Esophagus muscularis mucosa (tissue), 4 donors: ENCODE measurements at regions not wholly inside any gene's neighbourhood (a gene's known extent, or its start where the extent isn't known, plus 50 kb on each side); places are given as distances from the start of the nearest gene placed in this dataset.

Experiments
- DNase-seq: peaks from one replicate; pipeline ENCODE4 v3.0.0-alpha.2; 2017; ENCODE audit errors: extremely low spot score
- H3K27ac ChIP-seq, 4 donors: fragments of 200-600 bp; sonication (generic); replicated peaks in 1 of 4; 1 replicate in 3 of 4; 2 replicates in 1 of 4; pipeline ENCODE4 v1.5.1; 2016 to 2019; ENCODE audit warnings: mild to moderate bottlenecking in 1 of 4
- H3K27me3 ChIP-seq, 4 donors: fragments of 200-600 bp; sonication (generic); one replicate each; pipeline versions ENCODE4 v1.5.1 to v1.6.0; 2016 to 2019
- H3K36me3 ChIP-seq, 4 donors: fragments of 200-600 bp; sonication (generic); one replicate each; pipeline ENCODE4 v1.5.1; 2016 to 2019
- H3K4me1 ChIP-seq, 4 donors: fragments of 200-600 bp; sonication (generic); one replicate each; pipeline ENCODE4 v1.5.1; 2016 to 2019
- H3K4me3 ChIP-seq, 4 donors: fragments of 200-600 bp; sonication (generic); 1 replicate in 2 of 4; 2 replicates in 2 of 4; pipeline ENCODE4 v1.5.1; 2016 to 2019; ENCODE audit warnings: mild to moderate bottlenecking in 4 of 4, moderate library complexity in 1 of 4
- H3K9me3 ChIP-seq, 4 donors: fragments of 200-600 bp; sonication (generic); 1 replicate in 3 of 4; 2 replicates in 1 of 4; pipeline ENCODE4 v1.5.1; 2016 to 2019
- CTCF ChIP-seq, 3 experiments: fragments of 200-600 bp in 2 of 3; fragments of 450-650 bp in 1 of 3; sonication (generic) in 2 of 3; IDR thresholded peaks; one replicate each; pipeline ENCODE4 v1.5.1; 2017 to 2019; ENCODE audit warnings: antibody characterized with exemption in 3 of 3, mild to moderate bottlenecking in 2 of 3, moderate library complexity in 1 of 3
- EP300 ChIP-seq: sonication (generic); formaldehyde crosslinking; IDR thresholded peaks from one replicate; pipeline ENCODE4 v1.6.1; 2017; ENCODE audit warnings: antibody characterized with exemption
- POLR2A ChIP-seq: fragments of 450-650 bp; IDR thresholded peaks from one replicate; pipeline ENCODE4 v1.6.1; 2017; ENCODE audit warnings: antibody characterized with exemption, moderate library complexity, mild to moderate bottlenecking, low read depth
- POLR2AphosphoS5 ChIP-seq, 2 donors: sonication (generic); formaldehyde crosslinking; IDR thresholded peaks; one replicate each; pipeline ENCODE4 v1.6.1; 2017; ENCODE audit warnings: antibody characterized with exemption in 2 of 2
- WGBS: methylation state at CpG from one replicate; pipeline ENCODE4 v1.1.5; 2018; 5-methylcytosine and 5-hydroxymethylcytosine counted together
- intact Hi-C: fragments of 100-400 bp; cut with DNase I; formaldehyde crosslinking; loops from one replicate; pipeline ENCODE4 v1.15.1; 2023

DNA sequence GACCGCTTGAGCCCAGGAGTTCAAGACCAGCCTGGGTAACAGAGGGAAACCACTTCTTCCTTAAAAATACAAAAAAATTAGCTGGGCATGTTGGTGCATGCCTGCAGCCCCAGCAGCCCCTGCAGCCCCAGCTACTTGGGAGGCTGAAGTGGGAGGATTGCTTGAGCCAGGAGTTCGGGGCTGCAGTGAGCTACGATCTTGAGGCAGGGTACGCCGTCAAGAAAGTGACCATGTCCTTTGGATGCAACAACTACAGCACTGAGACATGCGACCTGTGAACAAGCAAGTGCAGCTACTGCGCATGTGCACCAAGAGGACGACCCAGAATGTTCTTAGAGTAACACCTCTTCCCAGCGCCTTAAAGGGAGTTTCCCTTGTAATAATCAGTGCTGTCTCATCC is 66.6 kb upstream of the ZNF479 start:
- no peaks in the 10 kb centered on the region for H3K36me3 ChIP-seq
- H3K4me3 ChIP-seq, result no peak overlapping the region
- 84% methylated on average over 9 of the region's 9 CpGs for WGBS
- peaks cover 0 to 47% (median 22%) of the 10 kb centered on the region in 4 donors for H3K9me3 ChIP-seq
- peaks cover 0 to 10% (median 0%) of the 10 kb centered on the region in 4 donors for H3K27me3 ChIP-seq
- no peak for DNase-seq
- intact Hi-C loops, result no loop called here
- TF ChIP-seq CTCF (IDR thresholded peaks at IDR 0.05), result no peak
- TF ChIP-seq POLR2AphosphoS5 (IDR thresholded peaks at IDR 0.05), result no peak
- TF ChIP-seq EP300, result no peak
- TF ChIP-seq POLR2A, result no peak
- H3K4me1 ChIP-seq, result no peaks in the 10 kb centered on the region
- no peak overlapping the region for H3K27ac ChIP-seq

DNA sequence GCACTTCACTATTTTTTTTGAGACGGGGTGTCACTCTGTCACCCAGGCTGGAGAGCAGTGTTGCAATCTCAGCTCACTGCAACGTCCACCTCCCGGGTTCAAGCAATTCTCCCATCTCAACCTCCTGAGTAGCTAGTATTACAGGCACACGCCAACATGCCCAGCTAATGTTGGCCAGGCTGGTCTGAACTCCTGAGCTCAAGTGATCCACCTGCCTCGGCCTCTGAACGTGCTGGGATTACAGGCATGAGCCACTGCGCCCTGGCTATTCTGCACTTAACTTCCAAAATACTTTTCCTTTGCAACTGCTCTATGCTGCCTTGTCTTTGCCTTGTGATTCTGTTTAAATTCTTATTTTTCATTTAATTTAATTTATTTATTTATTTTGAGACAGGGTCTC is 67.0 kb upstream of the ZNF479 start:
- 78% methylated on average over 7 of the region's 7 CpGs for WGBS
- no peak for DNase-seq
- TF ChIP-seq POLR2A (no peak), EP300 (no peak), CTCF (IDR thresholded peaks at IDR 0.05) (no peak), POLR2AphosphoS5 (IDR thresholded peaks at IDR 0.05) (no peak)
- Histone ChIP-seq H3K9me3 (peaks cover 0 to 51% (median 27%) of the 10 kb centered on the region in 4 donors), H3K27me3 (peaks cover 0 to 10% (median 0%) of the 10 kb centered on the region in 4 donors), H3K4me3 (no peak overlapping the region), H3K27ac (no peak overlapping the region), H3K36me3 (no peaks in the 10 kb centered on the region), H3K4me1 (no peaks in the 10 kb centered on the region)
- intact Hi-C loops, result no loop called here

DNA sequence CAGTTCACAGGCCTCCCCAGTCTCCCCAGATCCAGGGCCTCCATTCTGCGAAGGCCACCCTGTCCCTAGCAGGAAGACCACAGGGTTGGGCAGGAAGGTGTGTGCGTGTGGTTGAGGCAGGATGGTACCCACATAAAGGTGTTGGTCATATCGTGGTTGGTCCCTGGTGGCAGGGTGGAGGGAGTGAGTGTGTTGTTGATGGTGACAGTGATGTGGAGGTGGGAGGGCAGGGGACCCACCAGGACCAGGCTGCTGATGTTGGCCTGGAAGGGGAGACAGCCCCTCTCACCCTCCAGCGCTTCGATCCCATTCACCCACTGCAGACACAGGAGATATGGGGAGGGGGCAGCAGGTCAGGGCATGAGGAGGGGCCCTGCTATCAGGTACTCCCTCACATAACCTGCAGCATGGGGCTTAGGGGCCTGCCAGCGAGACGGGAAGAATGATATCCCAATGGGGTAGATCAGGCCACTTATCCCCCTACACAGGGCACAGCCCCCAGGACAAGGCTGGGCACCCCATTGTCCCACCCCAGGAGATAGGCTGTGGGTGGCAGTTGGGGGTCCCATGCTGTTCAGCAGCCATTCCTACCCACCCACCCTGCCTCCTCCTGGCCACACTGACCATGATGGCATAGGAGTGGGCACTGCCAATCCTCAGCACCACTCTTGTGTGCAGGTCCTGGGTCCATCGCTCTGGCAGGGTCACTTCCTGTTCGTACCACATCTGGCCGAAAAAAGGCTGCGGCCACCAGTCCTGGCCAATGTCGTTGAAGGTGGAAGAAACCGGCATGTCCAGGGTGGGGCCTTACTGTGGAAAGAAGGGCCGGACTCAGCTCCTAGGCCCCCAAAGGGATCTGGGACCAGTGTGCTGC is 69.0 kb upstream of the ZNF479 start:
- peaks cover 0 to 52% (median 32%) of the 10 kb centered on the region in 4 donors for H3K9me3 ChIP-seq
- TF ChIP-seq POLR2A (no peak), POLR2AphosphoS5 (IDR thresholded peaks at IDR 0.05) (no peak), EP300 (no peak), CTCF (IDR thresholded peaks at IDR 0.05) (no peak)
- no peak for DNase-seq
- peaks cover 0 to 17% (median 0%) of the 10 kb centered on the region in 4 donors for H3K27me3 ChIP-seq
- H3K36me3 ChIP-seq, result no peaks in the 10 kb centered on the region
- WGBS, result 83% methylated on average over 9 of the region's 14 CpGs
- intact Hi-C loops, result no loop called here
- H3K4me1 ChIP-seq, result no peaks in the 10 kb centered on the region
- no peak overlapping the region for H3K4me3 ChIP-seq
- H3K27ac ChIP-seq, result no peak overlapping the region

DNA sequence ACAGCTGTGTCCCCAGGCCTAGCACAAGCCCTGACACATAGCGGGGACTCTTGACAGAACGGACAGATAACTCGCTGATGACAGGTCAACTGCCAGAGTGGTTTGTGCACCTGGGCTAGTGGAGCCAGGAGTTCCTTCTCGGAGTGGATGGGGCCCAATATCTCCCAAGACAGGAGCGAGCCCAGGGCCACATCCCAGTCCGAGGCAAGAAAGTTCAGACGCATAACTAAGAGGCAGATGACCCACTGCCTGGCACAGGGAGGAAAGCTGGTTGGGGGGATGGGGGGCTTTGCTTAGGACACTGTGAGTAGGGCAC is 69.6 kb upstream of the ZNF479 start:
- WGBS, result 88% methylated on average over 6 of the region's 7 CpGs
- H3K27me3 ChIP-seq, result peaks cover 0 to 17% (median 0%) of the 10 kb centered on the region in 4 donors
- no peak for DNase-seq
- no peaks in the 10 kb centered on the region for H3K36me3 ChIP-seq
- TF ChIP-seq EP300, result no peak
- no peak for TF ChIP-seq CTCF (IDR thresholded peaks at IDR 0.05)
- no peak for TF ChIP-seq POLR2A
- no peak overlapping the region for H3K4me3 ChIP-seq
- no peak overlapping the region for H3K27ac ChIP-seq
- intact Hi-C loops, result no loop called here
- no peaks in the 10 kb centered on the region for H3K4me1 ChIP-seq
- peaks cover 0 to 52% (median 32%) of the 10 kb centered on the region in 4 donors for H3K9me3 ChIP-seq

DNA sequence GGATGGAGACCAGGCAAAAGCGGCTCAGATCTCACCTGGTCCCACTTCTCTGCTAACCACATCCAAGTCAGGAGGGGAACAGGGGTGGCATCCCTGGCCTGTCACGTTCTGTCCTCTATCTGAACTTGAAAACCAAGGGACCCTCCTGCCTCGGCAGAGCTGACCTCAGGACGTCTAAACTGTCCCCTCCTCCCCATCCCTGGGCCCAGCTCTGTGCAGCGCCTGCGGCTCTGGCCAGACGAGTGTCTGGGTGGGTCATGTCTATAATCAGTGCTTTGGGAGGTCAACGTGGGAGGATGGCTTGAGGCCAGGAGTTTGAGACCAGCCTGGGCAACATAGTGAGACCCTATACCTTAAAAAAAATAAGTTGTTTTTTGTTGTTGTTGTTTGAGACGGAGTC is 70.0 kb upstream of the ZNF479 start:
- peaks cover 0 to 52% (median 32%) of the 10 kb centered on the region in 4 donors for H3K9me3 ChIP-seq
- 80% methylated on average over 9 of the region's 9 CpGs for WGBS

More for the DNA sequence above, 70.0 kb upstream of the ZNF479 start:
- Histone ChIP-seq H3K36me3 (no peaks in the 10 kb centered on the region), H3K27ac (no peak overlapping the region), H3K4me1 (no peaks in the 10 kb centered on the region), H3K27me3 (peaks cover 0 to 17% (median 0%) of the 10 kb centered on the region in 4 donors), H3K4me3 (no peak overlapping the region)
- DNase-seq, result no peak
- intact Hi-C loops, result no loop called here
- TF ChIP-seq POLR2AphosphoS5 (IDR thresholded peaks at IDR 0.05), result no peak
